NCI-H2227 treated with DMSO at 0.1 percent for 48 hours (cell line): ENCODE measurements at regions not wholly inside any gene's neighbourhood (a gene's known extent, or its start where the extent isn't known, plus 50 kb on each side); places are given as distances from the start of the nearest gene placed in this dataset.

Experiments used
- DNase-seq: peaks from one replicate; lab custom pipeline; 2025; lab: John Stamatoyannopoulos, UW

DNA sequence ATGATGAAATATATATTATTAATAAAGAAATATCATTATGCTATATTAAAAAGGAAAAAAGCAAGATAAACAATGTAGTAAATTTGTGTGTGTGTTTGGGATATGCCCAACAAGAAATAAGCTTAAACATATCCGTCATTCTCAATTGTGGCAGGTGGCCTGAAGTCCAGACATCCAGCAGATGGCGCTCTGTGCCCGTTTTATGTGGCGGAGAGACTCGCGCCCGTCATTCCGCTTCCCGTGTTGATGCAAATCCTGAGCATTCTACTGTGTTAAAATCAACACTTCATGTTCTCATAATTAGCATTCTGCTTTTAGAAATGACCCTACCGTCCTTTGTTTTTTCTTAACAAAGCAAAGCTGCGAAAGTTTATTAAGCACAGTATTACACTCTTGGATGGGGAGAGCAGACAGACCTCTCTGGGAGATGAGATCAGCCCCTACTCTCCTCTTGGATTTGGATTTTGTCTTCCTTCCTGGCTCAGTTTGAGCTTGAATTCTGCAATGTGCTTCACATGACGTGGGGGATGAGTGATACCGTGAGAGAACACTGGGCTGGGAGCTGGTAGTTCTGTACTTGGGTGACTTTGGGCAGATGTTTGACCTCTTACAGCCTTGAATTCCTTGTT lies 125.8 kb downstream of the MCHR2 start:
- peak; percentile 29 for DNase-seq
